HG03432 (cell line): ENCODE measurements at regions not wholly inside any gene's neighbourhood (a gene's known extent, or its start where the extent isn't known, plus 50 kb on each side); places are given as distances from the start of the nearest gene placed in this dataset.
"Not testable (repeated sequence)": the region's sequence is repeated elsewhere in the genome, so short reads cannot be mapped to it uniquely, and the experiment has no call there.

ENCODE experiments used
- ATAC-seq: cut with Tn5 transposase; IDR thresholded peaks from one replicate; pipeline ENCODE4 v1.9.1; 2021; ENCODE audit warnings: mild to moderate bottlenecking, moderate library complexity; ENCODE audit not compliant: unreplicated experiment

- ATAC-seq: no peak
Observed at GRCh38 chr3:107172411-107172810, 204.8 kb upstream of the CCDC54 start.

- ATAC-seq: no peak
Observed at GRCh38 chr3:107184375-107184774, 192.9 kb upstream of the CCDC54 start.

- ATAC-seq: no peak
Observed at GRCh38 chr3:107188262-107188661, 189.0 kb upstream of the CCDC54 start.

- ATAC-seq: no peak
Observed at GRCh38 chr3:107189158-107189791, 188.0 kb upstream of the CCDC54 start.

- ATAC-seq: no peak
Observed at GRCh38 chr3:107193116-107193515, 184.1 kb upstream of the CCDC54 start.

GRCh38 chr3:107198581-107199181 lies 178.6 kb upstream of the CCDC54 start:
- ATAC-seq: no peak

- ATAC-seq: no peak
Observed at GRCh38 chr3:107201146-107201545, 176.1 kb upstream of the CCDC54 start.

GRCh38 chr3:107202885-107203284 lies 174.4 kb upstream of the CCDC54 start:
- not testable (repeated sequence) for ATAC-seq

GRCh38 chr3:107204121-107204520 lies 173.1 kb upstream of the CCDC54 start:
- ATAC-seq: no peak

- no peak for ATAC-seq
Observed at GRCh38 chr3:107205358-107205757, 171.9 kb upstream of the CCDC54 start.

- peak; percentile 47 for ATAC-seq
Observed at GRCh38 chr3:107206141-107206540, 171.1 kb upstream of the CCDC54 start.

GRCh38 chr3:107206945-107207344 lies 170.3 kb upstream of the CCDC54 start:
- ATAC-seq: no peak

- ATAC-seq: no peak
Observed at GRCh38 chr3:107208100-107208499, 169.1 kb upstream of the CCDC54 start.

GRCh38 chr3:107208796-107209195 lies 168.4 kb upstream of the CCDC54 start:
- ATAC-seq: no peak

GRCh38 chr3:107209302-107209990 lies 167.8 kb upstream of the CCDC54 start:
- ATAC-seq: no peak

GRCh38 chr3:107211608-107212007 lies 165.6 kb upstream of the CCDC54 start:
- ATAC-seq: no peak

- ATAC-seq: no peak
Observed at GRCh38 chr3:107212618-107213017, 164.6 kb upstream of the CCDC54 start.

- ATAC-seq: no peak
Observed at GRCh38 chr3:107213044-107213669, 164.1 kb upstream of the CCDC54 start.

GRCh38 chr3:107216229-107216628 lies 161.0 kb upstream of the CCDC54 start:
- no peak for ATAC-seq

- ATAC-seq: no peak
Observed at GRCh38 chr3:107216711-107217110, 160.5 kb upstream of the CCDC54 start.

- no peak for ATAC-seq
Observed at GRCh38 chr3:107217172-107217571, 160.1 kb upstream of the CCDC54 start.

- no peak for ATAC-seq
Observed at GRCh38 chr3:107218864-107219269, 158.4 kb upstream of the CCDC54 start.
